ENCODE measurements at regions not wholly inside any gene's neighbourhood (a gene's known extent, or its start where the extent isn't known, plus 50 kb on each side); places are given as distances from the start of the nearest gene placed in this dataset.
"Not testable (repeated sequence)": the region's sequence is repeated elsewhere in the genome, so short reads cannot be mapped to it uniquely, and the experiment has no call there.

DNA sequence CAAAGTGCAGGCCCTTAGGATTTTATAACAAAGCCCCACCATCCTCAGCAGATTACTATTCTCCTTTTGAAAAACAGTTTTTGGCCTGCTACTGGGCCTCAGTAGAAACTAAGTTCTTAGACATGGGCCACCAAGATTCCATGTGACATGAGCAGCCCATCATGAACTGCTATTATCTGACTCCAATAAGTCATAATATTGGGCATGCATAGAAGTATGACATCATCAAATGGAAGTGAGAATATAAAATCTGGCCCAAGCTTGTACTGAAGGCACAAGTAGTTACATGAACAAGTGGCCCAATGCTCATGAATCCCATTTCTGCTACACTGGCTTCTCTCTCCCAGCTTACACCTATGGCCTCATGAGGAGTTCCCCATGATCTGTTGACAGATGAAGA is 404.8 kb downstream of the EPHA5 start:
- no peak for DNase-seq (ENCODE audit: low spot score)

DNA sequence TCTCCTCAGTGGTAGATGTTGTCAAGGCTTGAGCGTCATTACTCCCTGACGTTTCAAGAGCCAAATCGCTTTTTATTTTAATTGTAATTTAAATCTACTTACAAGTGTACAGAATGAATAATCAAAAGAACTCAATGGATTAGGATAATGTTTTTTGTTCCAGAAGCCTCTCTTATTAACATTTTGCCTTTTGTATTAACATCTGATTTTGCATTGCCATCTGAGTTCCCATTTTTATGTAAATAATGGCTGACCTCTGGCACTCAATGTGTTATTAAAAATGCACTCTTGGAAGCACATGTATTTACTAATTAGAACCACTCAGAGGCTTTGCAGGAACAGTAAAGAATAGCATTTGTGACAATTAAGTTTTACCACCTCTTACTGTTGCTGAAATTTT is 411.0 kb downstream of the EPHA5 start:
- DNase-seq (ENCODE audit: low spot score): no peak

DNA sequence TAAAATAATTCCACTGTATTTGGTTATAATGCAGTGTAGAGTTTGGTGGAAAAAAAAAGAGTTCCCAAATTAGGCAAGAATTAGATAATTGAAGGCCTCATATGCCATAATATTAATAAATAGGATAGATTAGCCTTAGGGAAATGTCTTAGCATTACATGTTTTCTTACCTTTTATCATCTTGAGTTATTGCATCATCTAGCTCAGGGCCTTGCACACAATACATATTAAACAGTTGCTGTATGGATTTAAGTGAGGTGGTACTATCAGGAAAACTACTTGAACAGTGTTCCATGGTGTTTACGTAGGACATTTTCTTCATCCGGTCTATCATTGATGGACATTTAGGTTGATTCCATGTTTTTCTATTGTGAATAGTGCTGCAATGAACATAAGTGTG is 419.4 kb downstream of the EPHA5 start:
- DNase-seq (ENCODE audit: low spot score): no peak

DNA sequence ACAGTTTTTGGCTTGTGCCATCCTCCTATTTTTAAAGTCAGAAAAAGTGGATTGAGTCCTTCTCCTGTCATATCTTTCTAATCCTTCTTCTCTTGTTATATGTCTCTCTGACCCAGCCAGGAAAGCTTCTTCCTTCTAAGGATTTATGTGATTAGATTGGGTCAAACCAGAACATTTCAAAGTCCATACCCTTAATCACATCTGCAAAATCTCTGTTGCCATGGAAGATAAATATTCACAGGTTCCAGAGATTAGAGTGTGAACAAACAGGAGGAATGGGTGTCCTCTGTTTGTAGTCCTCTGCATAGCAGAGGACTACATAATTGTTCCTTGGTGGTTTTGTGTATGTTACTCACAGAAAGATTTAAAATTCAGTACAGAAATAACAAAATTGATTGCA is 421.2 kb downstream of the EPHA5 start:
- no peak for DNase-seq (ENCODE audit: low spot score)

DNA sequence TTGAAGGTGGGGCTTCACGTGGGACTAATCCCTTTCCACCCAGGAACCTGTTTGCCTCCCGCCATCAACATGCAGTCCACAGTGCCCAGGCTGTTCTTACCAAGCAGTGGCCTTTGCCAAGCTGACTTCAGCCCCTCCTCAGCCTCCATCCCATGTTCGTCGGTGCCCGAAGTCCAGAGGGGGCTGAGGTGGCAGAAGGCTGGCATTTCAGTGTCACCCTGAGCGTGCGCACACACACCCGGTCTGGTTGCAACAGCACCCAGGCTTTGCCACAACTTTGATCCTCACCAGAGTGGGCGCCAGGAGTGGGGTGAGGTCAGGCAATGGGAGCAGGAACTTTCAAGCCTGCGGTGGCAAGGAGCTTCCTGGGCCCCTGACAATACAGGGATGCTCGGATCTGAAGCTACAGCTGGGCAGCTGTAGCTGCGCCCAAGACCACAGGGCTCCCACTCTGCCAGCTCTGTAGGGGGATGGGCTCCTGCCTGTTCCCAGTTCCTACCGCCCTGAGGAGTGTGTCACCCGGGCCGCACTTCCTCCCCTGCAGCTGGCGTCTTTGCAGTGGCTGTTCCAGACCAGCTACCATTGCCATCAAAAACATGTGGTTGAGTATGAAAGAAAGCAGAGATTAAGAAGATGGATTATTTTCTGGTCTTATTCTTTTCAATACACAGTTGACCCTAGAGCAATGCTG is 428.0 kb downstream of the EPHA5 start:
- no peak for DNase-seq (ENCODE audit: low spot score)

DNA sequence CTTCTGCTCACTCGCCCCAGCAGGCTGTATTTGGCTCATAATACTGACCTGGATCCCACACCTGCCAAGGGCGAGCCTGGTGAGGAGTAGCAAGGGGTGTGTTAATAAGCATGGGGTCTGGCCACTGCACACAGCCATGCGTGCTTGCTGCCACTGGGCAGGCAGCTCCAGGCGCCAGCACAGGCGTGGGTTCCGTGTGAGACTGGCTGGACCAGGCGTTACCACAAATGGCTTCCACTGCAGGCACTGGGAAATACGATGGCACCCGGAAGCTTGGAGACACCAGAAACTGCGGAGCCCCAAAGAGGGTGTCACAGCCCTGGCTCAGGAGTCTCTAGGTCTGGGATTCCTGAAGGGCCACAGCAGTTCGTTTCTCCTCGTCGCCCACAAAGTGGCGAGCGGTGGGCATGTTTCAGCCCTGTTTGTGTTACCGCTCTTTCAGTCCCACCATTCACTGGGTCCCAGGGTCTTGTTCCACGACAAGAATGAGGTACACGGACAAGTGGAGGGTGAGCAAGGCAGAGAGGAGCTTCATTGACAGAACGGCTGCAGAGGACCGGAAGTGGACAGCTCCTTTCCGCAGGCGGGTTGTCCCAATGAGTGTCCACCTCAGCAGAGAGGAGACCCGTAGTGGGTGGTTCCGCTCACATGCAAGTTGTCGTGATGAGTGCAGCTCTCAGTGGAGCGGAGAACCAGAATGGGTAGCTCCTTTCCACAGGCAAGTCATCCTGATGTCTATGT is 428.9 kb downstream of the EPHA5 start:
- DNase-seq (ENCODE audit: low spot score): peak; percentile 25

DNA sequence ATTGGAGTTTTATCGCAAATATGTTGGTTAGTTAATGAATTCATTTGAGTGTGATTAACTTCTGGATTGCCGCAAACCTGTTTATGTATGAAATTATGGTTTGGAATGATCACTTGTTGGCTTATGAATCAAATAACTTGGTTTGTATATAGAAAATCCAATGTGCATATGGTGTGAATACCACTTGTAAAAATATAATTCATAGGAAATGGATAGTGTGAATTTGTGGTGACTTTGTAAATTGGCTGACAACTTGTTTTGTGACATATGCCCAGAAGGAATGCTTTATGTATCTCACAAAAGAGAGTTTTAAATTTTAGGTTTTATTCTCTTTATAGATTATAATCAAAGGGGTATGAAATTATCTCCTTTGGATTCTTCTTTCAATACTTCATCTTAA is 436.2 kb downstream of the EPHA5 start:
- DNase-seq (ENCODE audit: low spot score): no peak

DNA sequence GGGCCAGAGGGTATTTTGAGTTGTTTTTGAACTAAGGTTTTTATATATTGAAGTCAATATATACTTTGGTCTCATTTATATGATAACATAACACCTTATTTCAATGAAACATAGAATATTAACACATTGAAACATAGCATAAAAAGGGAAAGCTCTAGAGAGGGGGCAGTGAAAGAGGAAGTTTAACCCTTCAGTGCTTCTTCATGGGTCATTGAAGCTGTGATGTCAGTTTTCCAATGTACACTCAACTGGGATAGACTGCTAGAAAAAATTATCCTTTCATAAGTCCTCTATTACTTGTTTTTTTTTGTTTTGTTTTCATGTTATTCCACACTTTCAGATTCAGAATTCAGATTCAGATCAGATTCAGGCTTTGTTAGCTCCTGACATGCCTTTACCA is 442.7 kb downstream of the EPHA5 start:
- no peak for DNase-seq (ENCODE audit: low spot score)

DNA sequence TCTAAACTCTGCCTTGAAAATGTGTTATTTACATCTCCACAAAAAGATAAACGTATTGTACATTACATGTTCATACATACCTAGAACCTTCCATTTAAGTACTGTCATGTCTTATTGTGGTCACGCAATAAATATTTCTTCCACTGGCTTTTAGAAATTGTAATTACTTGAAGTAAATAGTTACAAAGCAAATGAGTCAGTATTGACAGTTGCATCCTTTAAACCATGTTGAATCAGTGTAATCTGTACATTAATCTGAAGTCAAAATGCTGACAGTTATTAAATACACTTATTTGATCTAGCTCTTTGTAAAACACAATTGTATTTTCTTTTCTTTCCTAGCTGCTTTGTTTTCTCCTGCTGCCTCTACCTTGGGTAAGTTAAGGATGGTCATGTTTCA is 446.7 kb downstream of the EPHA5 start:
- no peak for DNase-seq (ENCODE audit: low spot score)

DNA sequence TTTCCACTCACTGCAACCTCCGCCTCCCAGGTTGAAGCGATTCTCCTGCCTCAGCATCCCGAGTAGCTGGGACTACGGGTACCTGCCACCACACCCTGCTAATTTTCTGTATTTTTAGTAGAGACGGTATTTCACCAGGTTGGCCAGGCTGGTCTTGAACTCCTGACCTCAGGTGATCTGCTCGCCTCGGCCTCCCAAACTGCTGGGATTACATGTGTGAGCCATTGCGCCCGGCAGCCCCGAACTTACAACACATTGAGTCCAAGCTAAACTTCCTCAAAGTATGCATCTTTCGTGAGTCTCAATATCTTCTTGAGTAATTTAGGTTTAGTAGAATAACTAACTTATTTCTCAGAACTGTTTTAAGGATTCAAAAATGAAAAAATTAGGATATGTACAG is 447.2 kb downstream of the EPHA5 start:
- DNase-seq (ENCODE audit: low spot score): not testable (repeated sequence)

DNA sequence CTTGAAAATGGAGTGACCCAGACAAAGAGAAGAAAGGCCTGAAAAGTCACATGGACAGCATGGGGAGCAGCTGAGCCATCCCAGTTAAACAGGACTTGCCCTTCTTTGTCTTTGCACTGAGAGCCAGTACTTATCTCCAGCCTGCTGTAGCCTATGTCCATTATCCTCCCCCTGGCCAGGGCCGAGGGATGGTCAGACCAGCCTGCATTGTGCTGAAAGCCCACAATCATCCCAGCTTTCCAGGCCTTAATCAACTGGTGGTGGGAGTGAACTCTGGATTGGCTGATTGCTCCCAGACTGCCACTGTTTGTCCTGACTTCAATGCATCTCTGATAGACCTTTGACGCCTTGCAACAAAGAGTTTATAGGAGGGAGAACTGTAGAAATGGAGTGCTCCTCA is 453.1 kb downstream of the EPHA5 start:
- no peak for DNase-seq (ENCODE audit: low spot score)

DNA sequence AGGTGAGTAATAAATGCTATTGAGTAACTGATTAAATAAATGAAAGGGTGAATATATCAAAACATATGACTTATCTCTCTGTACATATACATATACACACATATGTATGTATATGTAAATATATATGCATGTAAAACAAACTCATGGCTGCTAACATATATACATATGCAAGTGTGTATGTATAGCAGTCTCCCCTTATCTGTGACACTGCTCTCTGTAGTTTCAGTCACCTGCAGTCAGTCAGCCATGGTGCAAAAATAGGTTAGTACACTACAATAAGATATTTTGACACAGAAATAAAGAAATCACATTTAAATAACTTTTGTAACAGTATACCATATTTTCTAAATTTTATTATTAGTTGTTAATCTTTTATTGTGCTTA is 467.4 kb downstream of the EPHA5 start:
- no peak for DNase-seq (ENCODE audit: low spot score)

DNA sequence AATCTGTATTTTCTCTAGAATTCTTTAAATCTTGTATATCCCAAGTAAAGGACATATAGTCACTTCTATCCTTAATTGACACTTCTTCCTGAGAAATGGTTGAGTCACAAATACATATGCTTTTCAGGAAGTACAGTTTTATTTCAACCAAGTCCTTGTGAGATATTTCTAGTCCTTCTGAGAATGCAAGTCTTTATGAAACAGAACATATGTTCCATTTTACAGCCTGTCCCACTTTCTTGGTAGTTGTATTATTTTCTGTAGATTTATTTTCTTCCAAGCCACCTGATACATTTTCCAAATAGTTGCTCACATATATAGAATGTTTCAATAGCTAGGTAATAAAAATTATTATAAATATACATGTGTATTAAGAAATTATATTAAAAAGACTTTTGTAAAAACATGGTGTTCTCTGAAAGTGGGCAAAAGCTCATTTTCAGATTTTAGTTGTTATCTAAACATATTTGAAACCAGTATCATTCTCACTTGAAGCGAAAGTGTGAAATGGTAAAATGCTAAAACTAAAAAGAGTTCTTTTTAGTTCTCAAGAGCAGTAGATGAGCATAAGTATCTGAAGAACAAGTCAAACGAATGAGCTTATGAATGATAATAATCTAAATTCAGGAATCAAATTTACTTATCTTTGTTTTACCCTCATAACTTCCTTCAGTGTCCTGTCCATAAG is 468.0 kb downstream of the EPHA5 start:
- DNase-seq (ENCODE audit: low spot score): no peak

DNA sequence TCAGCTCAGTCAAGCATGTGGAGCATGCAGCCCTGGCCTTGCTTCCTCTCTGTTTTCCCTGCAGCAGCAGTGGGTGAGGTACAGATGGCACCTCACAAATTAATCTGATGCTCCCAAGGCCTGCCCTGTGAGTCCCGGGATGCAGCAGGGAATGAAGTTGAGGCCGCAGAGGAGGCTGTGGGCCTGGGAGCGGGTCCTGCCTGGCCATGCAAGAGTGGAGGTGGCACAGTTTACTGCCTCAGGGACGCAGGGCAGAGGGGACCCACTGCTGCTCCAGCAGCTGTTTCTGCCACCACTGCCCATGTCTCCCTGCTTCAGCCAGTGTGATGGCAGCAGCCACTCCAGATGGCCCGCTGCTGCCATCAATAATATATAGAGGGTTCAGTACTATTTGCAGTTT is 474.6 kb downstream of the EPHA5 start:
- no peak for DNase-seq (ENCODE audit: low spot score)

DNA sequence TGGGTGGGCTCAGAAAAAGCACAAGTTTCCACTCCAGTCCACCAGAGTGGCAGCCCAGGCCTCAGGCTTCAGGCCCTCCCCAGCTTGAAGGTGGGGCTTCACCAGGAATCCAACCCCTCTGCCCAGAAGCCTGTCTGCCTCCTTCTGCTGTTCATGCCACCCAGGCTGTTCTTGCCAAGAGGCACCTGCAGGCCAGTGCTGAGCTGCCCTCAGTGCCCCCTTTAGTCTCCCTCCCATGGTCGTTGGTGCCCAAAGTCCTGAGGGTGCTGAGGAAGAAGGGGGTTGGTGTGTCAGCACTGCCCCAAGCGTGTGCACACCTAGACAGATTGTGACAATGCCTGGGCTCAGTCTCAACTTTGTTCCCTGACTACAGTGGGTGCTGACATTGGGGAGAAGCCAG is 475.3 kb downstream of the EPHA5 start:
- DNase-seq (ENCODE audit: low spot score): no peak

DNA sequence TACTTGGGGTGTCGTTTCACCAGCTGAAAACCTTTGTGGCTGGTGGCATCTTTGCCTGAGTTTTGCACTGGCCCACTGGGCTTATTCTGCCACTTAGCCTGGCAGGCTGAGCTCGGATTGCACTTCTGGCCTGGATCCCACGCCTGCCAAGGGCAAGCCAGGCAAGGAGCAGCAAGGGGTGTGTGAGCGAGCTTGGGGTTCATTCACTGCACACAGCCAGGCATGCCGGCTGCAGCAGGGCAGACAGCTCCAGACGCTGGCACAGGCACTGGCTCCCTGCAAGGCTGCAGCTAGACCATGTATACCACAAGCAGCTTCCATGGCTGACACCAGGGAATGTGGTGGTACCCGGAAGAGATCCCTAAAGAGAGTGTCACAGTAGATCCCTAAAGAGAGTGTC is 476.3 kb downstream of the EPHA5 start:
- no peak for DNase-seq (ENCODE audit: low spot score)

DNA sequence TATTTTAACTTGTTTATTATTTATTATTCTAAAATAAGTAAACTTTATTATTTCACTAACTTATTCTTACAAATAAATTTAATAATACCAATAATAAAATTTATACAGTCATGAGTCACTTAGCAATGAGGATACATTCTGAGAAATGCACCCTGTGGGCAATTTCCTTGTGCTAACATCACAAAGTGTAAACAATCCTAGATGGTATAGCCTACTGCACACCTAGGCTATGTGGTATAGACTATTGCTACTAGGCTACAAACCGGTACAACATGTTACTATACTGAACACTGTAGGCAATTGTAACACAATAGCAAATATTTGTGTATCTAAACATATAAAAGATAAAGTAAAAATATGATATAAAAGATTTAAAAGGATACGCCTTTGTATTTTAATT is 479.5 kb downstream of the EPHA5 start:
- DNase-seq (ENCODE audit: low spot score): no peak

DNA sequence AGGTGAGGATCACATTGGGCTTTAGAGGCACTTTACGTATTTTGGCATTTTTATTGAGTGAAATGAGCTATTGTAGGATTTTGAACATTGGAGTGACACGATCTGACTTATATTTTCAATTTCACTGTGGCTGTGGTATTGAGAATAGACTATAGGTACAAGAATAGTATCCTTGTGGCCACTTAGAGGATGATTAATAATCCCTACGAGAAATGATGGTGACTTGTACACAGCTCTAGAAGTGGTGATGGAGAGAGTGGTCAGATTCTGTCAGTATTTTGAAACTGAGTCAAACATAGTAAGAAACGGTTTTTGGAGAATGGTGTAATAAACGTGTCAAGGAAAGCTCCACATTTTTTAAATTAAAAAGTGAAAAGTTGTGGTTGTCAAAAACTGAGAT is 494.7 kb downstream of the EPHA5 start:
- DNase-seq (ENCODE audit: low spot score): no peak

DNA sequence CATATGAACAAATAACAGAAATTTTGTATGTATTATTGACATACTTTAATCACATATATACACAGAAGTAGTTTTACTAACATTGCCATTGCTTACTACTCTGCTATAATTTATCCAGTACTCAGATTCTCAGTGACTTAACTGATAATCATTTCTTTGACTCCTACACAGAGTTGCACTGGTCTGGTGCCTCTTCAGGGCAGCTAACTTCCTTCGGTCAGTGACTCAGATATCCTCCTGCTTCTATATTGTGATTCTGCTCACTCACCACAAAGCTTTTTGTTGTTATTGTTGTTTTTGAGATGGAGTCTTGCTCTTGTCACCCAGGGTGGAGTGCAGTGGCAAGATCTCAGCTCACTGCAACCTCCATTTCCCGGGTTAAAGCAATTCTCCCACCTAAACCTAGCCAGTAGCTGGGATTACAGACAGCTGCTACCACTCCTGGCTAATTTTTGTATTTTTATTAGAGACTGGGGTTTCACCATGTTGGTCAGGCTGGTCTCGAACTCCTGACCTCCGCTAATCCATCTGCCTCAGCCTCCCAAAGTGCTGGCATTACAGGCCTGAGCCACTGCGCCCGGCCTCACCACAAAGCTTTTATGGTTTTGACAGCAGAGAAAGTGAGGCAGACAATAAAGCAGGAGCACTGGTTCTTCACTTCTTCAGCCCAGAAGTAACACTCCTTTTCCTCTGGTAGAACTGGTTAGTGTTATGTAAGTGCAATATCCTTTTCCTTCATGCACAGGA is 499.3 kb downstream of the EPHA5 start:
- no peak for DNase-seq (ENCODE audit: low spot score)

DNA sequence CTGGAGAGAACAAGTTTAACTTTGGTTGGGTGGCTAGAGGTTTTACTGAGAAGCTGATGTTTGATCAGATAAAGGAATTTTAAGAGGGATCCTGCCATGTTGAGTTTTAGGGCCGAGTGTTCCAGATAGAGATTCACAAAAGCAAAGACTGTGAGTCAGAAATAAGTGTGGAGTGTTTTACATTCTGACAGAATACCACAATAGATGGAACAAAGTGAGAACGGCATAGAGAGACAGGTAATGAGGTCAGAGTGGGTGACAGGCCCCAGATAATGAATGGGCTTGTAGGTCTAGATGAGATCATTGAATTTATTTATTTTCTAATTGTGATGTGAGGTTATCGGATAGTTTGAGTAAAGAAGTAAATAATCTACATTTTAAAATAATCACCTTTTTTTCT is 502.6 kb downstream of the EPHA5 start:
- no peak for DNase-seq (ENCODE audit: low spot score)

DNA sequence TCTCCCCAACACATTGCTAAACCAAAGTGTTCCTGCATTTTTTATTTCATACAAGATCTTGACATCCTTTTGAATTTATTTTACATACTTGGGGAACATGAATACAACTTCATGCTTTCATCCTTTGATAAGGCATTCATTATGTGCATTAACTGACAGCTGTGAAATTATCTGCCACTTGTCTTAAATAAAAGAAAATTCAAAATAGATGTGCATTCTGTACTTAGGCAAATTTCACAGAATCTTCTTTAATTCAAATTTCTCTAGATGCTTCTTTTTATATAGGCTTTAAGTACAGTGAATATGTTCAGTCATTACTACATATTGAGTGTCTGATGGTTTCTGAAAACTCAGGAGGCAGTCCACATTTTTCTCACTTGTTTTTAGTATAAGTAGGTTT is 518.1 kb downstream of the EPHA5 start:
- no peak for DNase-seq (ENCODE audit: low spot score)

DNA sequence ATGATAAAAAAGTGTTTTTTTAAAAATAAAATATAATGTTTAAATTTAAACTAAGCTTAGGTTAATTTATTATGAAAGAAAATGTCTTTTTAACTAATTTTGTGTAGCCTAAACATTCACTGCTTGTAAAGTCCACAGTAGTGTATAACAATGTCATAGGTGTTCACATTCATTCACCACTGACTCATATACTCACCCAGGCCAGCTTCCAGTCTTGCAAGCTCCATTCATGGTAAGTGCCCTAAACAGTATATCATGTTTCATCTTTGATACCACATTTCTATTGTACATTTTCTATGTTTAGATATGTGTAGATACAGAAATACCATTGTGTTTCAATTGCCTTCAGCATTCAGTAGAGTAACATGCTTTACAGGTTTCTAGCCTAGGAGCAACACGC is 530.3 kb downstream of the EPHA5 start:
- no peak for DNase-seq (ENCODE audit: low spot score)

DNA sequence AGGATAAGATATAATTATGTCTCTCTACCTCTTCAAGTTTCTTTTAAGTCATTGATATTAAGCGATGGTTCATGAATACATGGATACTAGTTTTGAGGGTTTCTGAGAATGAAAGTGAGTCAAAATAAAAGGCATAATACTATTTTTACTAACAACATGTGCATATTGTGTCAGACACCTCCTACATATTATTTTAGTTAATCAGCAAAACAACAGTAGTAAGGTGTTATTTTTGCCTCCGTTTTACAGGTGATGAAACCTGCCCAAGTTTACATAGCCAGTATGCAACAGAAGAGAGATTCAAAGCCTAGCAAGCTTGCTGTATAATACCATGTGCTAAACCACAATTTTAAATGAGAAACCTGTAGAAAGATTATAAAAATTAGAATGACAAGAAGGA is 544.1 kb downstream of the EPHA5 start:
- no peak for DNase-seq (ENCODE audit: low spot score)
